Amygdala (tissue), 56 donors: ENCODE measurements at regions not wholly inside any gene's neighbourhood (a gene's known extent, or its start where the extent isn't known, plus 50 kb on each side); places are given as distances from the start of the nearest gene placed in this dataset.

Source experiments
- DNase-seq, 56 donors: peaks; one replicate each; lab custom pipeline; 2025; lab: John Stamatoyannopoulos, UW

DNA sequence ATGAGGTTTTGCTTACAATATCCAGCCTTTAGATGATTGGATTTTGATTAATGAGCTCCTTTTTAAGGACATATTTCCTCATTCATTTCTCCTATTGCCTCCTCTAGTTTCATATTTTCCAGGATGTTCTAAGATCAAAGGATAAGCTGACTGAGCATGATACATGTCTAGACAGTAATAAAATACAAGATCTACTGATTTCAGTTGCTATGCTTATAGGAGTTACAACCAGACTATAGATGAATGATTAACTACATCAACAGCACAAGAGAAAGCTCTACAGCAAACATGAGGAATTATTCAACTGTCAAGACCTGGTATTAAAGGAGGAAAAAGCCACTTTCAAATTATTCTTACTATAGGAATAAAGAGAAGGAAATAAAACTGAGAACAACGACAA lies 85.0 kb upstream of the LINC00305 start:
- no peak for DNase-seq

DNA sequence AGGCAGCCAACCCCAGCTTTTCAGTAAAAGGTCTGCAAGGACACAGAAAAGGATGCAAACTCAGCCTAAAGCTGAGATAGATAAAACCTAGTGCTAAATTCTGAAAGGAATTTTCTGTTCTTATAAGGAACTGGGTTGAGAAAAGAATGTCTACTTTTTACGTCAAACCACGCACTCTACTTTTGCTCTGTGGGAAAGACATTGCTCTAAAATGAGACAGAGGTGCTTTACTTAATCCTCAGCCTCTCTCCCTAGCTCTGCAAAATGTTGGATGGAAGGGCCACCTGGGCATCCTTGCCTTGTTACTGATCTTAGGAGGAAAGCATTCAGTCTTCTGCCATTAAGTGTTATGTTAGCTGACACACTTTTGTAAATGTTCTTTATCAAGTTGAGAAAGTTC lies 72.1 kb upstream of the LINC00305 start:
- no peak for DNase-seq

DNA sequence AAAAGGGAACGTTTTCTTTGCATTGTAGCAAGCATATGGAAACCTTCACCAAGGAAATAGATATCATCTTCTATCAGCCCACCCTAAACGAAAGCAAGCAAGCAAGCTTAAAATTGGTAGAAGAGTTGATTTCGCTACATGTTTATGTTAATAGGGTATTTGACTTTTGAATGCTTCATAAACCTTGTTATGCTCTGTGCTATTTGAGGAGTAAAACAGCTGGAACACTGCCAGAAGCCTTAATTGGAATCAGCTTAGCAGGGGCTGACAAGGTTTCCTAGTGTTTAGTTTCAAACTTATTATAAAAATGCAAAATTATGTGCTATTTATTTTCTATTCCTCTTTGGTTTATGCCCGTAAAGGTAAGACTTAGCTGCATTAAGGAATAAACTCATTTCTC lies 70.6 kb upstream of the LINC00305 start:
- no peak for DNase-seq

DNA sequence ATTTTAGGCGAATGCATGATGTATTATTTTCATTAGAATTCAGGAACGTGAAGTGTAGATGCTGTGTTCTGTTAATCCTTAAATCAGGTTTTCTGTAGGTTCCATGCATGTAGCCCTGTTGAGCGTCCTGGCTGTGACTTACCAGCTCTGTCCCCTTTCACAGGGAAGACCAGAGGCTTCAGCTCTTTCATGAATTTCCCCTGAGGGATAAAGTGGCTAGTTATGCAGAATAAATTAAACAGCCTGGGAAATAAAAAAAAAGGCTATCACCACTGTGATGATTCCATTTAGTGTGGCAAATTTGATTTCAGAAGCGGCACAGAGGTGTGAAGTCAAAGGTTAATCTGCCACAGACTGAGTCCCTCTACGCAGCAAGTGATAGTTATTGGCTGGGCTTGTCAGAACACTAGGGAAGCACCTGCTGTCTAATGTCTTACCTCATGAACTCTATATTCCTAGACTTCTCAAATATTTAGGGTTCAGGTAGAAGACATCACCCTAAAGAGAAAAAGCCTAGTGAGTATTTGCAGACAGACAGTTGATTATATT lies 61.6 kb upstream of the LINC00305 start:
- no peak for DNase-seq

DNA sequence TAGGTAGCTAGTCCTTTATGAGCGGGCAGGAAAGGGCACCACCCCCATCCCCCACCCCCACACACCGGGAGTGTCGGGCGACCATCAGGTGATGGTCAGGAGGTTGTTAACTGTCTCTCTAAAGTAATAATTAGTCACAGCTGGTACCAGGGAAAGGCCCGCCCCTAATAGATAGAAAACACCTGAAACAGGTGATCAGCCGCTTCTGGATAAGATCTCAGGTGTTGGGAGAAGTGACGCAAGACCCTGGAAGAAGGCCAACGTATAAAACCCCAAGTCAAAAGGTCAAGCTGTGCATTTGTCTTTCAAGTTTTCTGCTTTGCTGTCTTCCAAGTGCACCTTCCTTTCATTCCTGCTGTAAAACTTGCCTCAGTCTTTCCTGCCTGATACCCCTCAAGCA lies 59.6 kb upstream of the LINC00305 start:
- DNase-seq: no peak

DNA sequence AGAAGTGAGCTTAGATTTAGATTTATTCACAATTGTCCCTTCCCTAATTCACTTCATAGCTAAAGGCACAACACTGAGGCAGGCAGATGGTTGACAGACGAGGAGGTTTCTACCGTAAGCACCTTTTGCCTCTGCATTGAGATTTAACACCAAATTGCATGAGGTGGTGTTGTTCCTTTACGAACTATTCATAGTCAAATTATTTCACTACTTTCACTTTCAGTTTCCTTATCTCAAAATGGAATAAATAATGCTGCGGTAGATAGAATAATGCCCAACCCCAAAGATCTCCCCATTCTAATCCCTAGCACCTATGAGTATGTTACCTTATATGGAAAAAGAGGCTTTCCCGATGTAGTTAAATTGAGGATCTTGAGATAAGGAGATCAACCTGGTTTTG lies 58.9 kb upstream of the LINC00305 start:
- DNase-seq: no peak

DNA sequence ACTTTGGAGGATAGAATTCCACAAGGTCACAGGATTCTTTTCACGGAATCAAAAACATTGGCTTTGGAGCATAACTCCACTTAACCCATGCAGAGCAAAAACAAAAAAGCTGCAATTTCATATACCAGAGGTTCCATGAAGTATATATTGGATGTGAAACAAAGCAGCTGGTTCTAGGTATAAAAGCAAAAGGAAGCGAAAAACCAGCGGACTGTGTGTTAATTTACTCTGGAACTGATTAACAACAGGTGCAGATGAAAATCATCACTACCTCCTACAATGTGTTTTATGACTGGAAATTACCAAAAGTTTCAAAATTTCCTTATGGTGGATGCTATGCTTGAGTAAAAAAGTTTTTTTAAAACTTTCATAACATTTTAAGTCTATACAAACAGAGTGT lies 54.4 kb upstream of the LINC00305 start:
- no peak for DNase-seq

DNA sequence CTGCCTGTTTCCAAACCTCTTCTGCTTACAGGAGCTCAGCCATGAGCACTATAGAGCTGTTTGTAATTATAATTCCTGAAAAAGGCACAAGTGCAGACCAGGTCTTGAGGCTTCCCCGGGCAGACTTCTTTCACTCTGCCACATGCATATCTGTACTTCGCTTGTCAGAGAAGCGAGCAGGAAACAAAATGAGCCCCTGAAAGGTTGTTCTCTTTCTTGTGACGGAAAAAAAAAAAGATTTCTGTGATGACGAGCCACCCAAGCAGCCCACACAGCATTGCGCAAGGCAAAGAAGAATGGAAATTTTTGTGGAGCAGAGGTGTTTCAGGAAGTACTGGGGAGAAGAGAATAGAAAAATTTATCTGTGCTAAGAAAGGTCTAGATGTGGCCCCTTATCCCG lies 54.0 kb upstream of the LINC00305 start:
- DNase-seq: no peak

DNA sequence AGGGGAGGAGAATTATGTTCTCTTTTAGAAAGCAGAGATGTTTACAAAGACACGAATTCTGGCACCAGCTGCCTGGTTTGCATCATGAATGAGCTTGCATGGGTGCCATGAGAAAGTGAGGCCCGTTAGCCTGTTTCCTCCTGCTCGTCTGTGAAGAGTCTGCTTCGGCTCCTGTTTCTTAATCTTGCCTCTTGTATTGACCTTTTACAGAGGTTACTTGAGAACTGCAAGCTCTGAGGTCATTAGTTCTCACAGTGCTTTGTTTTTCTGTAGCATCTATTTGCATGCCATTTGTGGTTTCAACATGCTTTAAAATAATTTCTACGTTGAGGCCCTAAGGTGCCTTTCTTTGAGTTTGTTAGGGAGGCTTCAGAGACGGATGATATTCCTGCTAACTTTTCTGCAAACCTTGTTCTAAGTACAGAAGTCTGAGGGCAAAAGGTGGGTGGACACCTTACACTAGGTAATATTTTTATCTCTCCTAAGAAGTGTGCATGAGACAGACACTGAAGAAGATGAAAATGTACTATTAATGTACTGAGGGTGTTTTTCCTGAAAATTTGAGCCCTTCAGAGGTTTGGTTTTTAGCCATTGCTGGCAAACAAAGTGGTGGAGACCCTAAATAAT lies 53.4 kb upstream of the LINC00305 start:
- no peak for DNase-seq

DNA sequence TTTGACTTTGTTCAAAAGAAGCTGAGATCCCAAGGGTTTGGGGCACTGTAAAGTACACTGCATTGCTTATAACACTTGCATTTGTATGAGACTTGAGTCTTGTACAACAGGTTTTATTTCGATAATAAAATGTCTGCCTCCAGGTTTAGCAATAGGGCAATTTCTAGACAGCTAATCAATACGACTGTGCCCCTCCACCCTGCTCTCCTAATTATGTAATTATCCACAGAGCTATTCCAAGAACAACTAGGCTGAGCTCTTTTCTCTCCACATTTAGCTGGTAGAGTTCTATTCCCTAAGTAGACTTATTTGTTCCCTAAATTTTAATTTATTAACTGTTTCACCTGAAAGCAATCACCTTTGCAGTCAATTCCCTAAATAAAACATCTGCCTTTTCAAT lies 52.9 kb upstream of the LINC00305 start:
- DNase-seq: no peak

DNA sequence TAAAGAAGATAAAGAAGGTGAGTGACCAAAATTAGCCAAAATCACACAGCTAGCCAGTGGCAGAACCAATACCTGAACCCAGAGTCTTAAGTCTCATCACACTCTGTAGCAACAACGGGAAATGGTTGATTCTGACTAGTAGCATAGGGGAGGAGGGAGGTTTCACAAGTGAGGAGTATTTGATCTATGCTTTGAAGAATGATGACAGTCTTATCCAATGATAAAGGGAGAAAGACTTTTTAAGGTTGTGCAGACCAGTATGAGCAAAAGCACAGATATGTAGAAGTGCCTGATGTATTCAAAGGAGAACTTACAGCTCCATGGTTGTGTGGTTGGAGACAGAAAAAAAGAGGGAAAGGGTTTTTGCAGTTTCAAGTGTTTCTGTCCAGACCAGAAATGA lies 50.7 kb upstream of the LINC00305 start:
- no peak for DNase-seq
